Loucy (cell line): ENCODE measurements at regions not wholly inside any gene's neighbourhood (a gene's known extent, or its start where the extent isn't known, plus 50 kb on each side); places are given as distances from the start of the nearest gene placed in this dataset.

Source experiments
- H2AFZ ChIP-seq: fragments of 200-600 bp; sonication (generic); 2 replicates; pipeline ENCODE4 v1.6.0; 2016; ENCODE audit warnings: antibody characterized with exemption, mild to moderate bottlenecking, low read length, moderate library complexity
- H3F3A ChIP-seq: fragments of 200-600 bp; 2 replicates; pipeline ENCODE4 v1.6.0; 2016; ENCODE audit warnings: antibody characterized with exemption, low read depth, mild to moderate bottlenecking
- H3K27me3 ChIP-seq: fragments of 200-600 bp; sonication (generic); 2 replicates; pipeline ENCODE4 v1.6.1; 2014; ENCODE audit warnings: low read length, mild to moderate bottlenecking; ENCODE audit not compliant: insufficient read depth, poor library complexity, severe bottlenecking
- H3K36me3 ChIP-seq: fragments of 200-600 bp; sonication (generic); 2 replicates; pipeline ENCODE4 v1.6.1; 2016; ENCODE audit warnings: low read length; ENCODE audit not compliant: insufficient read depth
- H3K4me1 ChIP-seq: fragments of 200-600 bp; sonication (generic); 2 replicates; pipeline ENCODE4 v1.5.1; 2014; ENCODE audit warnings: low read length, mild to moderate bottlenecking; ENCODE audit not compliant: insufficient read depth, poor library complexity, severe bottlenecking
- H3K4me2 ChIP-seq: fragments of 200-600 bp; sonication (generic); 2 replicates; pipeline ENCODE4 v1.6.0; 2014; ENCODE audit warnings: antibody characterized with exemption, low read length, low read depth, mild to moderate bottlenecking; ENCODE audit not compliant: poor library complexity, severe bottlenecking
- H3K4me3 ChIP-seq: fragments of 200-600 bp; sonication (generic); 2 replicates; pipeline ENCODE4 v1.5.1; 2014; ENCODE audit warnings: low read length, mild to moderate bottlenecking, mixed read lengths; ENCODE audit not compliant: poor library complexity, severe bottlenecking
- H3K79me2 ChIP-seq: fragments of 200-600 bp; sonication (generic); 2 replicates; pipeline ENCODE4 v1.6.1; 2014; ENCODE audit warnings: low read length; ENCODE audit not compliant: insufficient read depth
- H3K9ac ChIP-seq: fragments of 200-600 bp; sonication (generic); 2 replicates; pipeline ENCODE4 v1.6.0; 2014; ENCODE audit warnings: mild to moderate bottlenecking, low read depth, low read length, moderate library complexity; ENCODE audit not compliant: poor library complexity, severe bottlenecking
- H3K9me2 ChIP-seq: fragments of 200-600 bp; sonication (generic); replicated peaks from 2 replicates; pipeline ENCODE4 v1.6.1; 2016; ENCODE audit warnings: low read depth, low read length, mixed read lengths
- H3K9me3 ChIP-seq: fragments of 200-600 bp; sonication (generic); 2 replicates; pipeline ENCODE4 v1.6.1; 2014; ENCODE audit warnings: mild to moderate bottlenecking, antibody characterized with exemption, low read length, low read depth; ENCODE audit not compliant: insufficient read depth
- H4K20me1 ChIP-seq: fragments of 200-600 bp; sonication (generic); 2 replicates; pipeline ENCODE4 v1.6.0; 2014; ENCODE audit warnings: antibody characterized with exemption, low read length, mild to moderate bottlenecking; ENCODE audit not compliant: insufficient read depth, poor library complexity, severe bottlenecking
- EZH2phosphoT487 ChIP-seq: fragments of 200-600 bp; IDR thresholded peaks from 2 replicates; pipeline ENCODE4 v1.6.1; 2018; ENCODE audit warnings: antibody characterized with exemption, mild to moderate bottlenecking, moderate library complexity, borderline replicate concordance
- TF ChIP-seq, protein P1 (sequence below): fragments of 200-600 bp; sonication (generic); conservative IDR thresholded peaks from 2 replicates; pipeline ENCODE4 v1.5.1; 2014; ENCODE audit warnings: mild to moderate bottlenecking, antibody characterized with exemption, low read length

DNA sequence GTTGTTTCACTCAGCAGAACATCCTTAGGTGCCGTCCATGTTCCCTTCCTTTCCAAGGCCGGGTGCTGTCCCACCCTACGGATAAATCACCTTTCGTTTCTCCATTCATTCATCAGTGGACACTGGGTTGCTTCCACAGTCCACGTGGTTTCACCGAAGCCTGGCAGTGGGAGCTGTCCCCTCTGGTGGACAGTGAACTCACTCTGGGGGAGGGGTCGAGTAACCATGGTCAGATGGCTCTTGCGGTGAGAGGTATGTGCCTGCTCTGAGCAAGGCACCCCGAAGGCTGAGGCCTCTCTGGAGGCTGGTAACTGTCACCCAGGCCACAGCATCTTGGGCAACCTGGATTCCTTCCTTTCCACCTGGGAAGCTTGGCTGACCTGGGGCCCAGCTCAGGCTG lies 61.5 kb upstream of the TWIST2 start:
- no peaks in the 10 kb centered on the region for H3F3A ChIP-seq
- no peaks in the 10 kb centered on the region for H3K27me3 ChIP-seq
- no peak for TF ChIP-seq EZH2phosphoT487
- TF ChIP-seq, protein P1, sequence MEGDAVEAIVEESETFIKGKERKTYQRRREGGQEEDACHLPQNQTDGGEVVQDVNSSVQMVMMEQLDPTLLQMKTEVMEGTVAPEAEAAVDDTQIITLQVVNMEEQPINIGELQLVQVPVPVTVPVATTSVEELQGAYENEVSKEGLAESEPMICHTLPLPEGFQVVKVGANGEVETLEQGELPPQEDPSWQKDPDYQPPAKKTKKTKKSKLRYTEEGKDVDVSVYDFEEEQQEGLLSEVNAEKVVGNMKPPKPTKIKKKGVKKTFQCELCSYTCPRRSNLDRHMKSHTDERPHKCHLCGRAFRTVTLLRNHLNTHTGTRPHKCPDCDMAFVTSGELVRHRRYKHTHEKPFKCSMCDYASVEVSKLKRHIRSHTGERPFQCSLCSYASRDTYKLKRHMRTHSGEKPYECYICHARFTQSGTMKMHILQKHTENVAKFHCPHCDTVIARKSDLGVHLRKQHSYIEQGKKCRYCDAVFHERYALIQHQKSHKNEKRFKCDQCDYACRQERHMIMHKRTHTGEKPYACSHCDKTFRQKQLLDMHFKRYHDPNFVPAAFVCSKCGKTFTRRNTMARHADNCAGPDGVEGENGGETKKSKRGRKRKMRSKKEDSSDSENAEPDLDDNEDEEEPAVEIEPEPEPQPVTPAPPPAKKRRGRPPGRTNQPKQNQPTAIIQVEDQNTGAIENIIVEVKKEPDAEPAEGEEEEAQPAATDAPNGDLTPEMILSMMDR = no peak
- no peak overlapping the region for H3K4me2 ChIP-seq
- H3K9ac ChIP-seq = no peak overlapping the region
- no peaks in the 10 kb centered on the region for H3K4me1 ChIP-seq
- H3K79me2 ChIP-seq = no peaks in the 10 kb centered on the region
- H4K20me1 ChIP-seq = no peaks in the 10 kb centered on the region
- H3K9me2 ChIP-seq = no peaks in the 10 kb centered on the region
- no peak overlapping the region for H3K4me3 ChIP-seq
- H3K36me3 ChIP-seq = no peaks in the 10 kb centered on the region
- no peak overlapping the region for H2AFZ ChIP-seq
- no peaks in the 10 kb centered on the region for H3K9me3 ChIP-seq

DNA sequence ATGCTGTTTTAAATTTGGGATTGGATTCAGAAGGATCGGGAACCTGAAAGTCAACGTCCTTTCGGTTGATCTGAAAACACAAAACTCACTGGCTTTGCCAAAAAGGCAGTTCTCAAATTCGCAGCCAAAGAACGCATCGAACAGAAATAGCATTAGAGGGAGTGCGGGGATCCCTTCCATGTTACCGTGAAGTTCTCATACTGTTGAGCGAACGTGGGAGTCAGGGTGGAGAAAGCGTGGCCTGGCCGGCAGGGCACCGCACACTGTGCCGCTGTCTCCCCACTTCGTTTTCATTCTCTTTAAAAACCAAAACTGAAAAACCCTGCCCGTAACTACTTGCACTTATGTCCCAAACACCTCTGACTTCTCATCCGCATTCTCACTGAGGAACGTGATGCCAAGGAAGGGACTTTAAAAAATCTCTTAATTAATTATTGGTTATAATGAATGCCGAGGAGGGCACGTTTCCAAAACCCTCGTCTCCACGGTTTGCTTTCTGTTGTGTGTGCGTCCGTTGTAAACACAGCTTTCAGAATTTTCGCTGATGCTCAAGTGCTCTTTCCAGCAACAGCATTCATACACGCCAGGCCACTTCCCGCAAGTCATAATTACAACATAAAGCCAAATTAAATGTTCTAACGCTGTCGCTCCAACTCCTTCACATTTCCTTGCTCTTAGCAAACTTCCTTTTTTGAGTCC lies 60.9 kb upstream of the TWIST2 start:
- TF ChIP-seq, protein P1 = no peak

DNA sequence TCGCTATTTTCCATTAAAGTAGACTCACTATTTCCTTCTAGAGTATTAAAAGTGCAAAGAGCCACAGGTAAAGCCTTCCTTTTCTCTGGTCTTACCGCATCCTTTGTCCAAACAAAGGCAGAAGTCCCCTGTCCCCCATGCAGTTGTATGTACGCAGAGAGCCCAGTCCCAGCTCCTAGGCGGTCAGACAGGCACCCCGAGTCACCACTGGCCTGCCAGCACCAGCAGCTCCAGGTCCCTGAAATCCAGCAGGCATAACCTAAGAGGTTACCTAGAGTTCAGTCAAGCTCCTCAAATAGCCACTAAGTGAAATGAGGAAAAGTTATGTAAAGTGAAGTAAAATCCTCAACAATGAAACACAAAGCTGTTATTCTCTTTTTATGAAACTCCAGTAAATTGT lies 60.4 kb upstream of the TWIST2 start:
- H3K9me3 ChIP-seq = no peaks in the 10 kb centered on the region
- H3K4me1 ChIP-seq = no peaks in the 10 kb centered on the region
- no peaks in the 10 kb centered on the region for H3K79me2 ChIP-seq
- H4K20me1 ChIP-seq = no peaks in the 10 kb centered on the region
- H2AFZ ChIP-seq = no peak overlapping the region
- no peaks in the 10 kb centered on the region for H3K36me3 ChIP-seq
- no peaks in the 10 kb centered on the region for H3K9me2 ChIP-seq
- no peak overlapping the region for H3K4me3 ChIP-seq
- TF ChIP-seq EZH2phosphoT487 = no peak
- TF ChIP-seq, protein P1 = no peak
- H3K9ac ChIP-seq = no peak overlapping the region
- H3F3A ChIP-seq = no peaks in the 10 kb centered on the region
- H3K27me3 ChIP-seq = no peaks in the 10 kb centered on the region
- no peak overlapping the region for H3K4me2 ChIP-seq

More for the DNA sequence above, 60.9 kb upstream of the TWIST2 start:
- no peaks in the 10 kb centered on the region for H3K36me3 ChIP-seq
- H3K4me2 ChIP-seq = no peak overlapping the region
- H3K4me3 ChIP-seq = no peak overlapping the region
- no peak overlapping the region for H2AFZ ChIP-seq
- H3K79me2 ChIP-seq = no peaks in the 10 kb centered on the region
- no peaks in the 10 kb centered on the region for H3K9me3 ChIP-seq
- H4K20me1 ChIP-seq = no peaks in the 10 kb centered on the region
- H3K9ac ChIP-seq = no peak overlapping the region
- no peaks in the 10 kb centered on the region for H3K27me3 ChIP-seq
- H3K4me1 ChIP-seq = no peaks in the 10 kb centered on the region
- no peaks in the 10 kb centered on the region for H3K9me2 ChIP-seq
- no peaks in the 10 kb centered on the region for H3F3A ChIP-seq
